ENCODE measurements at regions not wholly inside any gene's neighbourhood (a gene's known extent, or its start where the extent isn't known, plus 50 kb on each side); places are given as distances from the start of the nearest gene placed in this dataset.

DNA sequence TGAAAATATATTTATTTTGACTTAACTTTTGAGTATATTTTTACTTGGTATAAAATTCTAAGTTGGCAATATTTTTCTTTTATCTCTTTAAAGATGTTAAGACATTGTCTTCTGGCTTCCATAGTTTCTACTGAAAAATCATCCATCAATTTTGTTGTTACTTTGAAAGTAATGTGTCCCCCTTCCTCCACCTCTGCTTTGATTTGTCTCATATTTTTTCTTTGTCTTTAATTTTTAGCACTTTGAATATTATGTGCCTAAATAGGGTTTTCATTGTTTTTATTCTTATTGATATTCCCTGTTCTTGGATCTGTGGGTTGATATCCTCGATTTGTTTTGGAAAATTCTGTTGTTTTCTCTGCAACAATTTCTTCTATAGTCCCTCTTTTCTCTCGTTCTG is 157.4 kb downstream of the CD47 start:
- Histone ChIP-seq H3K9me3 (ENCODE audit: control insufficient read depth in 1 of 2, low read length in 2 of 2) (peaks cover 0 to 3% of the 10 kb centered on the region in 2 donors), H3K36me3 (ENCODE audit: control insufficient read depth in 1 of 2, insufficient read depth in 2 of 2, low read length in 2 of 2) (no peaks in the 10 kb centered on the region), H3K27ac (ENCODE audit: low read length) (no peak overlapping the region), H3K4me3 (ENCODE audit: low read depth in 1 of 2, low read length in 2 of 2) (no peak overlapping the region), H3K27me3 (ENCODE audit: low read depth, low read length) (no peaks in the 10 kb centered on the region), H3K4me1 (ENCODE audit: control insufficient read depth in 1 of 2, insufficient read depth in 2 of 2, low read length in 2 of 2) (no peaks in the 10 kb centered on the region)

DNA sequence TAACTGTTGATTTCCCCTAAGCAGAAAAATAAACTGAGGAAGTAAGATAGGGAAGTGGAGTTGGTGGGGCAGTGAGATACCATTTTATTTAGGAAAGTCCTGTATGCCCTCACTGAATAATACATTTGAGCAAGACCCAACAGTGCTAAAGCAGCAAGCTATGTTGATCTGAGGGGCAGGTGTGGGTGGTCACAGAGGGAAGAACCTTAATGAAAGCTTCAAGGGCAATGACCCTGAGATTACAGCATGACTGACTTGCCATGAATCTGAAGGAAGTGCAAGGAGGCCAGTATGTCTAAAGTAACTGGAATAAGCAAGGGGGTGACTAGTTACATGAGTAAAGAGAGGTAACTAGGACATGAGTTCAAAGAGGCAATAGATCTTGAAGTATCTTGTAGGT is 159.5 kb downstream of the CD47 start:
- H3K27me3 ChIP-seq (ENCODE audit: low read depth, low read length) = no peaks in the 10 kb centered on the region
- H3K4me1 ChIP-seq (ENCODE audit: control insufficient read depth in 1 of 2, insufficient read depth in 2 of 2, low read length in 2 of 2) = peaks cover 0 to 5% of the 10 kb centered on the region in 2 donors
- no peak overlapping the region for H3K4me3 ChIP-seq (ENCODE audit: low read depth in 1 of 2, low read length in 2 of 2)
- H3K9me3 ChIP-seq (ENCODE audit: control insufficient read depth in 1 of 2, low read length in 2 of 2) = peaks cover 0 to 3% of the 10 kb centered on the region in 2 donors
- H3K27ac ChIP-seq (ENCODE audit: low read length) = no peak overlapping the region
- H3K36me3 ChIP-seq (ENCODE audit: control insufficient read depth in 1 of 2, insufficient read depth in 2 of 2, low read length in 2 of 2) = no peaks in the 10 kb centered on the region

DNA sequence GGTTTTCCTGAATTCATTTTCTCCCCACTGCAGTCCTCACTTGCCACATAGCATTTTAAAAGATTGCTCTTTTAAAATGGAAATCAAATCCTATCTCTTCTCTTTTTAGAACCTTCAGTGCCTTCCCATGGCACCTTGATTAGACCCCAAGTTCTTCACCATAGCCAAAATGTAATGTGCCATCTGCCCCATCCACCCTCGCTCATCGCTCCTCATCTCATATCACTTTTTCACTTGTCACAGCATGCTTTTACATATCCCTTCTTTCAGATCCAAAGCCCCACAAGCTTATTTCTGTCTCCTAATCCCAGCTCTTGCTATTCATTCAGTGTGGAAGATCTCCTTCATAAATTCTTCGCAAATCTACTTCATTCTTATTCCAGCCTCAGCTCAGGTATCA is 161.7 kb downstream of the CD47 start:
- Histone ChIP-seq H3K4me1 (ENCODE audit: control insufficient read depth in 1 of 2, insufficient read depth in 2 of 2, low read length in 2 of 2) (peaks cover 0 to 5% of the 10 kb centered on the region in 2 donors), H3K27me3 (ENCODE audit: low read depth, low read length) (no peaks in the 10 kb centered on the region), H3K27ac (ENCODE audit: low read length) (no peak overlapping the region), H3K36me3 (ENCODE audit: control insufficient read depth in 1 of 2, insufficient read depth in 2 of 2, low read length in 2 of 2) (no peaks in the 10 kb centered on the region), H3K9me3 (ENCODE audit: control insufficient read depth in 1 of 2, low read length in 2 of 2) (peaks cover 0 to 3% of the 10 kb centered on the region in 2 donors), H3K4me3 (ENCODE audit: low read depth in 1 of 2, low read length in 2 of 2) (no peak overlapping the region)

DNA sequence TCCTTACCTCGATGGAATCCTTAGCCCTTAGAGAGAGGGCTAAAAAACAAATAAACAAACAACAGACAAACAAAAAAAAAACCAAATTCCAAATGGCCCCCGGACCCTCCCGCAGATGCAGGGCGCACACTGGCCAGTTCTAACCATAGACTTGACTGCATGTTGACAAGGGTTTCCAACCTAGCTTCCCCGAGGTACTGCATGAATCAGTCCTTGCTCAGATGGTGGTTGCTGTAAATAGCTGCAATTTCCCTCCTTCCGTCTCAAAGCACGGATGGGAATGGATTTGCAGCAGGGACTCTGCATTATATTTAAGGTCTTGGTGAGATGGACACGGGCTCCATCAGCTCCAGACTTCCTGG is 162.8 kb downstream of the CD47 start:
- Histone ChIP-seq H3K36me3 (ENCODE audit: control insufficient read depth in 1 of 2, insufficient read depth in 2 of 2, low read length in 2 of 2) (no peaks in the 10 kb centered on the region), H3K27ac (ENCODE audit: low read length) (no peak overlapping the region), H3K9me3 (ENCODE audit: control insufficient read depth in 1 of 2, low read length in 2 of 2) (no peaks in the 10 kb centered on the region), H3K27me3 (ENCODE audit: low read depth, low read length) (no peaks in the 10 kb centered on the region), H3K4me1 (ENCODE audit: control insufficient read depth in 1 of 2, insufficient read depth in 2 of 2, low read length in 2 of 2) (peaks cover 0 to 5% of the 10 kb centered on the region in 2 donors), H3K4me3 (ENCODE audit: low read depth in 1 of 2, low read length in 2 of 2) (peak overlapping the region; percentile 66 to 67)

DNA sequence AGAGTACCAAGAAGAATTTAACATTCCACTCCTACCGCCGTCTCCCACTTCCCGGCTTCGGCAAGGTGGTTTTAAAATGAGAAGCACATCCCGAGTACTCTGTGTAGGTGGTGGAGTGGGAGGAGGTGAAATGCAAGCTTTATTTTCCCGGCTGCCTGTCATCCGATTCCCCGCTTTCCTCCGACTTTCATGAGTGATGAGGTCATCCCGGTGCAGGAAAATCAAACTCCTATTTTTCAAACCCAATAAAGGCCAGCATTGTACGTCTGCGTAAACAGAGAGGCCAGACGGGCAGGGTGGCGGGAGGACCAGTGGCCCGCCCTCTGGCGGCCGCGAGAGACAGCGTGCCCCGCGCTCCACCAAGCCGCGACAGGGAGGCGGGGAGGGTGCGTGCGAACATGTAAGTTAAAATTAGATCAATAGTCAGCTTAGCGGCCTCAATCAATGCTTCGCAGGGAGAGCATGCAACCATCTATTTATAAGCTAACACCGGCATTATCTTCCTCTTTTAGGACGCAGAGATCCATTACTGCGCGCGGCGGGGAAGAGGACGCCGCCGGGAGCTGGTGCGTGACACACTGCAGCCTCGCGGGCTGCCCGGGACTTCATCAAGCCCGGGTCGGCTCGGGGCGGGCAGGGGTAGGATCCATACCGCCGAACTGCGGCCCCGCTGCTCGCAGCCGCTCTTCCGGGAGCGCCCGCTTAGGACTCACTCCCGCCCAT is 163.3 kb downstream of the CD47 start:
- H3K9me3 ChIP-seq (ENCODE audit: control insufficient read depth in 1 of 2, low read length in 2 of 2) = no peaks in the 10 kb centered on the region
- peaks cover 0 to 5% of the 10 kb centered on the region in 2 donors for H3K4me1 ChIP-seq (ENCODE audit: control insufficient read depth in 1 of 2, insufficient read depth in 2 of 2, low read length in 2 of 2)
- H3K4me3 ChIP-seq (ENCODE audit: low read depth in 1 of 2, low read length in 2 of 2) = peak overlapping the region; percentile 66 to 67
- no peak overlapping the region for H3K27ac ChIP-seq (ENCODE audit: low read length)
- H3K36me3 ChIP-seq (ENCODE audit: control insufficient read depth in 1 of 2, insufficient read depth in 2 of 2, low read length in 2 of 2) = no peaks in the 10 kb centered on the region
- H3K27me3 ChIP-seq (ENCODE audit: low read depth, low read length) = no peaks in the 10 kb centered on the region

DNA sequence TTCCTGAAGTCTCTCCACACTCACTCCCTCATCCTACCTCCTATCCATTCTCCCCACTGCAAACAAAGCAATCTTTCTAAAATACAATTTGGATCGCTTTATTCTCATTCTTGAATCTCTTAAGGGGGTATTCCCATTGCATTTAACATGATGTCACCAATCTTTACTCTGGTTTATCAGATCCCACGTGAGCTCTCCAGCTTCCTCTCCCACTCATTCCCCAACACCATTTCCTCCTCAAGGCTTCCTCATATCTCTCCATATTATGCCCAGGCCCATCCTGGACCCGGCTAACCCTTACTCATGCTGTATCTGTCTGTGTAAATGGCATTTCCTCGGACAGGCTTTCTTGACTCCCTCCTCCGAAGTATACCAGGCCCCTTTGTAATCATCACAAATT is 165.0 kb downstream of the CD47 start:
- Histone ChIP-seq H3K27ac (ENCODE audit: low read length) (no peak overlapping the region), H3K4me1 (ENCODE audit: control insufficient read depth in 1 of 2, insufficient read depth in 2 of 2, low read length in 2 of 2) (peaks cover 0 to 5% of the 10 kb centered on the region in 2 donors)

DNA sequence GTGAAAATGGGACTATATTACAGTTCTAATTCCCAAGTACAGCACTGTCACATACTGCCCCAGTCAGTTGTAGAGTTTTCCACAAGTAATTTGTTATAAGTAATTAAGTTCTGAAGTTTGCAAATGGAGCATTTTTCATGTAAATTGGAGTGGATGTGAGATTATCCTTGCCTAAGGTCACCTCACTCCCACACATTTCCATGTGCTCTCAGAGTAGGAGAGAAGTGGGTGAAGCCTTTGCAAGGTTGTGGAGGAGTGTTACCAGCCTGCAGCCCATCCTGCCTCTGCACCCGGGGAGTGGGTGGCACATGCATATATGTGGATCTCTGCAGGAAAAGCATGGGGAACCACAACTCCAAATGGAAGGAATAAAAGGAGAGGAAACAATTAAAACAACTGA is 169.8 kb downstream of the CD47 start:
- H3K36me3 ChIP-seq (ENCODE audit: control insufficient read depth in 1 of 2, insufficient read depth in 2 of 2, low read length in 2 of 2) = no peaks in the 10 kb centered on the region
- no peaks in the 10 kb centered on the region for H3K27me3 ChIP-seq (ENCODE audit: low read depth, low read length)
- H3K4me1 ChIP-seq (ENCODE audit: control insufficient read depth in 1 of 2, insufficient read depth in 2 of 2, low read length in 2 of 2) = no peaks in the 10 kb centered on the region
- no peaks in the 10 kb centered on the region for H3K9me3 ChIP-seq (ENCODE audit: control insufficient read depth in 1 of 2, low read length in 2 of 2)
- no peak overlapping the region for H3K4me3 ChIP-seq (ENCODE audit: low read depth in 1 of 2, low read length in 2 of 2)
- H3K27ac ChIP-seq (ENCODE audit: low read length) = no peak overlapping the region

More for the DNA sequence above, 165.0 kb downstream of the CD47 start:
- Histone ChIP-seq H3K36me3 (ENCODE audit: control insufficient read depth in 1 of 2, insufficient read depth in 2 of 2, low read length in 2 of 2) (no peaks in the 10 kb centered on the region), H3K27me3 (ENCODE audit: low read depth, low read length) (no peaks in the 10 kb centered on the region), H3K4me3 (ENCODE audit: low read depth in 1 of 2, low read length in 2 of 2) (no peak overlapping the region), H3K9me3 (ENCODE audit: control insufficient read depth in 1 of 2, low read length in 2 of 2) (no peaks in the 10 kb centered on the region)

DNA sequence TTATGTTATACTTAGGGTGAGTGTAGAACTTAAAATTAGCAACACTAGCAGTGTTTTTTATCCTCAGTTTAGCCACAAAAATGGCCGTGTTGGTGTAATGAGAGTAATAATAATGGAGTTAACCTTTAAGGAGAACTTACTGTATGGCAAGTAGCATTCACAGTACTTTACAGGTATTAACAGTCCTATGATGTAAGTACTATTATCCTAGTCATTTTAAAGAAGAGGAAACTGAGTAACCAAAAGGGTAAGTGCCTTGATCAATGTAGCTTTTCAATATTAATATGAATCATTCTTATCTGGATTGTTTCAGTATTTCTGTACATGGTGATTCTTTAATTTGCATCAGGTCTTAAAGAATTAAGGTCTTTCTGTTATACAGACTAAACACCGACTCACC is 170.3 kb downstream of the CD47 start:
- no peak overlapping the region for H3K4me3 ChIP-seq (ENCODE audit: low read depth in 1 of 2, low read length in 2 of 2)
- no peak overlapping the region for H3K27ac ChIP-seq (ENCODE audit: low read length)
- no peaks in the 10 kb centered on the region for H3K9me3 ChIP-seq (ENCODE audit: control insufficient read depth in 1 of 2, low read length in 2 of 2)

DNA sequence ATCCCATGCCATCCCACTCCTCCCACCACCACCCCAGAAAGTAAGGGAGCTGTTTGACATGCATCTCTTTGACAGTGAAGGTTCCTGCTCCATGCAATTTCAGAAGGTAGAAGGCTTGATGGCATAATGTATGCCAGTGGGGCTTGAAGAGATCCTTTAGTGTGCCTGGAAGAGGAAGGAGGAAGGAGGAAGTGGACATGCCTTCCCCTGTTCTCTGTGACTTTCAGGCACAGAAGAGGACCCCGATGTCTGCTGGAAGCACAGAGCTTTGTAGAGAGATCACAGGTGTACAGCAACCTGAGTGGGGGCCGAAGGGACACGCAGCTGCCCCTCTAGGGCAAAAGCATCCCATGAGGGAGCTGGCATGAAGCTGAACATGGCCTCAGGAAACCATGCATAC is 171.6 kb downstream of the CD47 start:
- H3K27me3 ChIP-seq (ENCODE audit: low read depth, low read length) = no peaks in the 10 kb centered on the region
- no peak overlapping the region for H3K27ac ChIP-seq (ENCODE audit: low read length)
- H3K9me3 ChIP-seq (ENCODE audit: control insufficient read depth in 1 of 2, low read length in 2 of 2) = no peaks in the 10 kb centered on the region
- H3K36me3 ChIP-seq (ENCODE audit: control insufficient read depth in 1 of 2, insufficient read depth in 2 of 2, low read length in 2 of 2) = no peaks in the 10 kb centered on the region
- H3K4me1 ChIP-seq (ENCODE audit: control insufficient read depth in 1 of 2, insufficient read depth in 2 of 2, low read length in 2 of 2) = no peaks in the 10 kb centered on the region
- H3K4me3 ChIP-seq (ENCODE audit: low read depth in 1 of 2, low read length in 2 of 2) = no peak overlapping the region

More for the DNA sequence above, 170.3 kb downstream of the CD47 start:
- Histone ChIP-seq H3K27me3 (ENCODE audit: low read depth, low read length) (no peaks in the 10 kb centered on the region), H3K36me3 (ENCODE audit: control insufficient read depth in 1 of 2, insufficient read depth in 2 of 2, low read length in 2 of 2) (no peaks in the 10 kb centered on the region), H3K4me1 (ENCODE audit: control insufficient read depth in 1 of 2, insufficient read depth in 2 of 2, low read length in 2 of 2) (no peaks in the 10 kb centered on the region)

DNA sequence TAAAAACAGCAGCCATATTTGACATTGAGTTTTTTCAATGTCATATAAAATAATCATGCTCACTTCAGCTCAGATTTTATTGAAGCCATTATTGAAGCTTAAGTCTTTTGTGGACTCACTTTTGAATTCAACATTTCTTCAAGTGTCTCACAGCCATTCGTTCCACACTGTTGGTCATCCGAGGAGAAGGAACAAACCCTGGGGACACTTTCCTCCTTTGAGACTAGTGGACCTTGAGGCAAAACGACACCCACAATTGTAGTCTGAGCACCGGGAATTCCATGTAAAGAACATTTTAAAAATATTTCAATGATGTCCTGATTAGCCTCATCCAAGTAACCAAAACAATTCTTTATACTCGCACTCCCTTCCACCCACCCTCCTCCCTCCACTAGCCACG is 174.7 kb downstream of the CD47 start:
- Histone ChIP-seq H3K27me3 (ENCODE audit: low read depth, low read length) (no peaks in the 10 kb centered on the region), H3K4me3 (ENCODE audit: low read depth in 1 of 2, low read length in 2 of 2) (no peak overlapping the region), H3K9me3 (ENCODE audit: control insufficient read depth in 1 of 2, low read length in 2 of 2) (no peaks in the 10 kb centered on the region), H3K4me1 (ENCODE audit: control insufficient read depth in 1 of 2, insufficient read depth in 2 of 2, low read length in 2 of 2) (peaks cover 0 to 5% of the 10 kb centered on the region in 2 donors), H3K27ac (ENCODE audit: low read length) (no peak overlapping the region), H3K36me3 (ENCODE audit: control insufficient read depth in 1 of 2, insufficient read depth in 2 of 2, low read length in 2 of 2) (no peaks in the 10 kb centered on the region)

DNA sequence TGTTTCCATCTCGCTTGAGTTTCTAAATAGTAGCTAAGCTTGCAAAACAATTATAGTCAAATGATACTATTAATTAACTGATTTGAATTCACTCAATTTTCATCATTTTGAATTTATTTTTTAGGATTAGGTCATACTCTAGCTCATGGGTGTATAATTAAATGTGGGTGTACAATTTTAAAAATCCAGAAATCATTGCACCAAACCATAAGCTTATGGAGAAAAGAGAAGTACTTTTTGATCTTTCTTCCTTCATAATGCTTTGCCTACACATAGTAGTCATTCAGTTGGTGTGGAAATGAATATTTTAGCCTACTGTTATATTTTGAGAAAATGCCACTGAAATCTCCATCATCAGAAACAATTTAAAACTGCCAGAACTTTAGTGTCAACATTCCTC is 175.1 kb downstream of the CD47 start:
- Histone ChIP-seq H3K4me1 (ENCODE audit: control insufficient read depth in 1 of 2, insufficient read depth in 2 of 2, low read length in 2 of 2) (peaks cover 0 to 6% of the 10 kb centered on the region in 2 donors), H3K9me3 (ENCODE audit: control insufficient read depth in 1 of 2, low read length in 2 of 2) (no peaks in the 10 kb centered on the region), H3K36me3 (ENCODE audit: control insufficient read depth in 1 of 2, insufficient read depth in 2 of 2, low read length in 2 of 2) (no peaks in the 10 kb centered on the region), H3K4me3 (ENCODE audit: low read depth in 1 of 2, low read length in 2 of 2) (no peak overlapping the region), H3K27ac (ENCODE audit: low read length) (no peak overlapping the region), H3K27me3 (ENCODE audit: low read depth, low read length) (no peaks in the 10 kb centered on the region)

DNA sequence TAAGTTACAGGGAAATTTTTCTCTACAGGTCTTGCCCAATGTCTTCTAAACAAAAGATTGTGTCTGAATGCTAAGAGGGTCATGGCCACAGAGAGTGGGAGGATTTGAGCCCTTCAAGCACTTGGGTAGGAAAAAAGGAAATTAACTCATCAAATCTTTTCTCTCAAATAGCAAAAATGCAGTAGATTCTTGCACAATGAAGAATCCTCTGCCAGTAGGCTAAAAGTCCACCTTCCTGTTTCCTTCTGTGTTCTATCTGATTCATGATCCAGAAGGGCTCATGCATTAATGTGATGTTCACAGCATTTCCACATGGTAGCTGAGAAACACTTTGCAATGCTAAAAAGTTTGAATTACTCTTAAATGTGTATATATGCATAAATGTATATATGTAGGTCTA is 177.1 kb downstream of the CD47 start:
- no peak overlapping the region for H3K27ac ChIP-seq (ENCODE audit: low read length)
- no peaks in the 10 kb centered on the region for H3K27me3 ChIP-seq (ENCODE audit: low read depth, low read length)
- H3K4me3 ChIP-seq (ENCODE audit: low read depth in 1 of 2, low read length in 2 of 2) = no peak overlapping the region
- H3K36me3 ChIP-seq (ENCODE audit: control insufficient read depth in 1 of 2, insufficient read depth in 2 of 2, low read length in 2 of 2) = no peaks in the 10 kb centered on the region
- H3K4me1 ChIP-seq (ENCODE audit: control insufficient read depth in 1 of 2, insufficient read depth in 2 of 2, low read length in 2 of 2) = peaks cover 0 to 6% of the 10 kb centered on the region in 2 donors
- no peaks in the 10 kb centered on the region for H3K9me3 ChIP-seq (ENCODE audit: control insufficient read depth in 1 of 2, low read length in 2 of 2)

Measured in muscle layer of duodenum (tissue), 2 donors.